NCI-H146 treated with DMSO at 0.1 percent for 48 hours (cell line): ENCODE measurements at regions not wholly inside any gene's neighbourhood (a gene's known extent, or its start where the extent isn't known, plus 50 kb on each side); places are given as distances from the start of the nearest gene placed in this dataset.
"Not testable (repeated sequence)": the region's sequence is repeated elsewhere in the genome, so short reads cannot be mapped to it uniquely, and the experiment has no call there.

ENCODE experiments used
- DNase-seq: peaks from one replicate; lab custom pipeline; 2025; ENCODE audit not compliant: unreplicated experiment; lab: John Stamatoyannopoulos, UW

- DNase-seq = no peak
Measured at GRCh38 chr13:109983447-109983846, 197.1 kb upstream of the IRS2 start.

DNA sequence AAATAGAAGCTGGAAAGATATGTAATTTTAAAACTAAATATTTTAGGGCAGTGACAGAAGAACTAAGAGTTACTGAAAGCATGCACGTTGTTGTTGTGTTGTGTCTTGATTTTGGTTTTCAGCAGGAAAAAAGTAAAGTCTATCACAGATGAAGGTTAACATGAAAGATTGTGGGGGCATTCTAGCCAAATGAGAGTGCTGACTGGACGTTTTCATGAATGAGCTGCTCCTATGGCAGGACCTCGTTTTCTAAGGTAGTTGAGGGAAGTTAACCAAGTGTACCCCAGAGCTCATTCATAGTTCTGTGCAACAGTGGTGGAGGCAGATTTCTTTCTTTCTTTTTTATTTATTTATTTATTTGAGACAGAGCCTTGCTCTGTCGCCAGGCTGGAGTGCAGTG is 194.6 kb upstream of the IRS2 start:
- DNase-seq = no peak

- DNase-seq = not testable (repeated sequence)
Measured at GRCh38 chr13:109979676-109980075, 193.3 kb upstream of the IRS2 start.

DNA sequence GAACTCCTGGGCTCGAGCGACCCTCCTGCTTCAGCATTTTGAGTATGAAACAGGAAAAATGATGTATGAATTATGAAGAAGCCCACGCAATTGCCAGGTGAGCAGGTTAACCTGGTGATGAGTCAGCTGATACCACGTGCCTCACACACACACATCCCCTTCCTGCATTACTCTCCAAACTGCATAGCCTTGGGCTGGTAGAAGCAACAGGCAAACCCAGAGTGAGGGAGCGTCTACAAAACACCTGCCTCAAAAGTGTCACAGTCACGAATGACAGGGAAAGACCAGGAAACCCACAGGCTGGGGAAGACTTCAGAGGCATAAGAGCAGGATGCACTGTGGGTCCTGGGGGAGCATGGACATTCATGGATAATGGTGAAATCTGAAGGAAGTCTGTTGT is 192.8 kb upstream of the IRS2 start:
- no peak for DNase-seq

DNA sequence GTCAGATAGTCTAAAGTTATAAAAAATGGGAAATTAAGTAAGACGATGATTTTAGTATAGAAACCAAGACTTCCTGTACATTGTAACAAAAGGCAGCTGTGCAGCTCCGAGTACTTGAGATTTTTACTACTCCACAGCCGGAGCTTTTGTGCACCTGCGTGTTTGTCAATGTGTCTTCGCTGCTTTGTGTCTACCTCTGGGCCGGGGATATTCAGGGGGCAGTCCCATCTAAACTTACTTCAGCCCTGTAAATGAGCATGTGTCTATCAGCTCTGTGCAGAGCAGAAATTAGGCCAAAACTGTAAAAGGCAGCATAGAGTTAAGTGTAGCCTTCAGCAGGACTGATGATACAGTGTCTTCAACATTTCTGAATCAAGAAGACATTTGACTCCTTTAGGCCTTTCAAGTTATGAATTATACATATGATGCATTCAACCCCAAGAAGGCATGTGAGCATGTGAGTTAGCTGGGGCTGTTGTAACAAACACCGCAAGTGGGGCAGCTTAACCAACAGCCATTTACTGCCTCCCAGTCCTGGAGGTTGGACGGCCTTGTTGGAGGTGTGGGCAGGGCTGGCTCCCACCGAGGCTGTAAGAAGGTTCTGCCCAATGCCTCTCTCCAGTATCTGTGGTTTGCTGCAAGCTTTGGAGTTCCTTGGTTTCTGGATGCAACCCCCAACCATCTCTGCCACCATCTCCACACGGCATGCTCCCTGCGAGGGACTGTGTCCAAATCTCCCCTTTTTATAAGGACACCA is 191.0 kb upstream of the IRS2 start:
- DNase-seq = no peak

- no peak for DNase-seq
Measured at GRCh38 chr13:109976206-109976997, 190.0 kb upstream of the IRS2 start.

GRCh38 chr13:109974354-109974753 is 188.0 kb upstream of the IRS2 start:
- DNase-seq = no peak

GRCh38 chr13:109973279-109973678 is 186.9 kb upstream of the IRS2 start:
- no peak for DNase-seq

GRCh38 chr13:109971456-109972090 is 185.2 kb upstream of the IRS2 start:
- no peak for DNase-seq

DNA sequence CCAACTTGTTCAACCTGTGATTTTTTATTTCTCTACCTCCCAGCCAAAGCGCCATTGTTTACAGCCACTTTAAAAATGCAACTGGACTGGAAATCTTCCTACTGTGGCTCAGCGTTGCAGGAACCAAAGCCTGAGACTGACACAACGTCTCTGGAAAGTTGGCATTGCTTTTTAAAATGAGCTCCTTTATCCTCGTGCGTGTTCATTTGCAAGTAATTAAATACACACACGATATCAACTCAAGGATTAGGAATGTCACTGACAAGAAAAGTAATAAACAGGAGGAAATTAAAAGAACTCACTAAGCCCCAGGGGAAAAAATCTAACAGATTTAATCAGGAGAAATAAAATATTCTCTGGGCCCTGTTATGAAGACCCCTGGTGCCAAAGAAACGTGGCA is 184.6 kb upstream of the IRS2 start:
- no peak for DNase-seq

DNA sequence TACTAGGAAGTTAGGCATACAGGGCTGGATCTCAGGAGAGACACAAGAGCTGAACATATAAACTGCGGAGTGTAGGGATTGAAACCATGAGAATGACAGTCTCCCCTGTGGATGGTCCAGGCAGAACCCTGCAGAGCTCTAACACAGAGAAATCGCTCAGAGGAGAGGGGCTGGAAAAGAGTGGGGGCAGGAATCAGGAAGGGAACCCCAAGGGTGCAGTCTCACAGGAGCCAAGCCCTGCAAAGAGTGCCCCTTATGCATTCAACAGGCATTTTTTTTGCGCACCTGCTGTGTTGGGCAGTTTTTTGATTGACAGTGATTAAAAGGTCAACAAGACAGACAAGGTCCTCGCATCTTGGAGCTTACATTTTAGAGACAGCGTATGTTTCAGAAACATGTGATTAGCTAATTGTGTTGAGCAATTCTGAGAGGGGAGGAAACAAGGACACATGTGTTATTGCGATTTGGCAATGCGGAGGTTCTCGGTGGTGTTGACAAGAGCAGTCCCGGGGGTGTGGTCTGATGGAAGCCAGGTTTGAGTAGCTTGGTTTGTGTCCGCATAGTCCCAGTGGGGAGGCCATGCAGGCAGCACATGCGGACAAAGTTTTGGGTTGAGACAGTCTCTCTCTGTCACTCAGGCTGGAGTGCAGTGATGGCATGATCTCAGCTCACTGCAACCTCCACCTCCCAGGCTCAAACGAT is 182.6 kb upstream of the IRS2 start:
- no peak for DNase-seq

- DNase-seq = no peak
Measured at GRCh38 chr13:109963960-109964563, 177.7 kb upstream of the IRS2 start.

DNA sequence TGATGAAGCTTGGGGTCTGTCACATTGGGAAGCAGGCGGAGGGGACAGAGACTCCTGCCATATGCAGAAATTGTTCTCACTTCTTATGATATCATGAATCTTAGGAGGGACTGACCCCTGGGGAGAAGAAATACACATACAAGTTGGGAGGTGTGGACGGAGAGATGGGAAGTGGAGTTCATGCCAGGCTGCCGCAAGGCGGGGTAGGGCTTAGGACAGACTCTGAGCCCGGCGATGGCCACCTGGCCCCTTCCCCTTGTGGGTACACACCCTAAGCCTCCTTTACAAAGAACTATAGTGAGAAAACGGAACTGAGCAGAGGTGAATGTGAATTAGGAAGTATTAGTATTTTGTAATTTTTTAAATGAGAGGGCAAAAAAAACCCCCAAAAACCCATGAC is 177.0 kb upstream of the IRS2 start:
- DNase-seq = no peak

DNA sequence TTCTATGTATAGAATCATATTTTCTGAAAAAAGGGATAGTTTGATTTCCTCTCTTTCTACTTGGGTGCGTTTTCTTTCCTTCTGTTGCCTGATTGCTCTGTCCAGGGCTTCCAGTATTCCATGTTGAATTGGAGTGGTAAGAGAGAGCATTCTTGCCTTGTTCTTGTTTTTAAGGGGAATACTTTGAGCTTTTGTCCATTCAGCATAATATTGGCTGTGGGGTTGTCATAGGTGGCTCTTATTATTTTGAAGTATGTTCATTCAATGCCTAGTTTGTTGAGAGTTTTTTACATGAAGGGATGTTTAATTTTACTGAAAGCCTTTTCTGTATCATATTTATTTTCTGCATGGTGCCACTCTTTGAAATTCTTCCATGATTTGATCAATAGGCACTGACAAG is 173.5 kb upstream of the IRS2 start:
- no peak for DNase-seq

DNA sequence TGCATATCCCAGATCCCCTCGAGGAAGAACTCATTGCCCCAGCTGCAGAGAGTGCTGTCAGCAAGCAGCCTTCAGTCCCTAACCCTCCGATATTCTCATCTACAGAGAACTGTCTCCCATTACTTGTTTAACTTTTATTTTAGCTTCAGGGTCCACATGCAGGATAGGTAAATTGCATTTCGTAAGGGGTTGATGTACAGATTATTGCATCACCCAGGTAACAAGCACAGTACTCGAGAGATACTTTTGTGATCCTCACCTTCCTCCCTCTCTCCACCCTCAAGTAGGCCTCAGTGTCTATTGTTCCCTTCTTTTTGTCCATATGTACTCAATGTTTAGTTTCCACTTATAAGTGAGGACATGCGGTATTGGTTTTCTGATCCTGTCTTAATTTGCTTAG is 171.5 kb upstream of the IRS2 start:
- DNase-seq = no peak

DNA sequence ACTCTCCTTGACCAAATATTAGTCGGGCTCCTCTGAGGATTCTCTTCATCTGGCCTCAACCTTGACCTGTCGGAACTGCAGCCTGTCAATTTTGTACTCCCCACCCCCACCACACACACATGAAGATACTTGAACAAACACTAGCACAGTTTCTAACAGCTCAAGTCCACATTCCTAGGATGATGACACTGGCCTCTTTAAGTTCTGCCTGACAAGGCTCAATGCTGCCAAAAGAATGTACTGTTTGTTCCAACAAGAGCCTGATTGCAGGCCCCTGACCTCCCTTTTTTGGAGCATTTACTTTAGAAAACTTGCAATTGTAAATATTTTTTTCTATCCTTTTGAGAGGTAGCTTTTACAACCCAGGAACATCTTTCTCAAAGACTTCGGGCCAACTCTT is 169.2 kb upstream of the IRS2 start:
- DNase-seq = no peak

GRCh38 chr13:109954441-109954840 is 168.1 kb upstream of the IRS2 start:
- DNase-seq = no peak

DNA sequence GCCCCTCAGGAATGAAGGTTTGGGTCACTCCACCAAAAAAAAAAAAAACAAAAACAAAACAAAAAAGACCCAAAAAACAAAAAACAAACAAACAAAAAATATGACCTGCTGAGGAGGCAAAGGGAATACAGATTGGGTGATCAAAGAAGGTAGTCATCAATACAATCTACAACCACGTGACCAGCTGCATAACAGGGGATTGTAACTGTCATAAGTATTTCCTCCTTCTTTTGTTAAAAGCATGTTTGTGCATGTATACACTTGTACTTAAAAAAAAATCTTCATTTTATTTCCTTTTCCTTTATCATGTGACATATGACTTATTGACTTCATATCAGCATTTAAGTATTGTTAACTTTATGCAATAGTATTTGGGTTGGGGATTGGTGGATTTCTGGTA is 165.1 kb upstream of the IRS2 start:
- DNase-seq = no peak

DNA sequence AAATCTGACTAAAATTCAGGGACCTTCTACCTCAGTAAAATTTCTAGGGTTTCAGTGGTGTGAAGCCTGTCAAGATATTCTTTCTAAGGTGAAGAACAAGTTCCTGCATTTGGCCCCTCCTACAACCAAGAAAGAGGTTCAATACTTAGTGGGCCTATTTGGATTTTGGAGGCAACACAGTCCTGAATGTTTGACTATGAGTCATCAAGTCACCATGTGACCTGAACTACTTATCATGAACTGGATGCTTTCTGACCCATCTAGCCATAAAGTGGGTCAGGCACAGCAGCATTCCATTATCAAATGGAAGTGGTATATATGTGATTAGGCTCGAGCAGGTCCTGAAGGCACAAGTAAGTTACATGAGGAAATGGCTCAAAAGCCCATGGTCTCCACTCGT is 163.0 kb upstream of the IRS2 start:
- no peak for DNase-seq

DNA sequence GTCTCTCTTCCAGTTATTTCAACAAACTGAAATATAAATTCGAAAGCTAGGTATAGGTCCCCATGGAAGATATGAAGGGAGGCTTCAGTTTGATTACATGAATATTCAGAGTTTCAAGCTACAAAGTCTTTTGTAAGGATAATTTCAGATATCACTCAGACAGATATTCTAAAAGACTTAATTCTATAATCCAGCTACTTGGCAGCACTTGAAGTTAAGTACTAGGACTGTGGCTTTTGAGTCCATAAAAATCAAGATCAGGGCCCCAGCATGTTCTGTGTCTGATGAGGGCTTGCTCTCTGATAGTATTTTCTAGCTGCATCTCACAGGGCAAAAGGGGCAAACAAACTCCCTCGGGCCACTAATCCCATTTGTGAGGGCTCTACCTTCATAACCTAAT is 160.6 kb upstream of the IRS2 start:
- DNase-seq = no peak
